LNCAP (cell line): ENCODE measurements at regions not wholly inside any gene's neighbourhood (a gene's known extent, or its start where the extent isn't known, plus 50 kb on each side); places are given as distances from the start of the nearest gene placed in this dataset.

Experiments
- TF ChIP-seq, protein P1 (sequence below): fragments of 450-650 bp; IDR thresholded peaks from 2 replicates; pipeline ENCODE4 v1.5.1; 2017; ENCODE audit warnings: mild to moderate bottlenecking

DNA sequence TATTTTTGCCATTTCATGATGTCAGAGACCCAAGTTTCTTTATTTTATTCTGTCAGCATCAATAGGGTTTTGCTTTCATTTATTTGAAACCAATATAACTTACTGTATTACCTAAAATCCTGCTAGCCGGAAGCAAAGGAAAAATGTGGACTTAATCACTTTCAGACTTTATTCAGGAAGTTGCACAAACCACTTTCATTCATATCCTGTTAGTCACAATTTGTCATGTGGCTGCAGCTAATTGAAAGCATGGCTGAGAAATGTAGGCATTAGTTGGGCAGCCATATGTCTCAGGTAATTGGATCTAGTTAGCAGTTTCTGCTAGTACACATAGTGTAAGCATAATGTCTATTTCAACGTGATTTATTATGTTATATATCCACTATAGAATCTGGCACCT is 462.3 kb upstream of the SGO1 start:
- TF ChIP-seq, protein P1, sequence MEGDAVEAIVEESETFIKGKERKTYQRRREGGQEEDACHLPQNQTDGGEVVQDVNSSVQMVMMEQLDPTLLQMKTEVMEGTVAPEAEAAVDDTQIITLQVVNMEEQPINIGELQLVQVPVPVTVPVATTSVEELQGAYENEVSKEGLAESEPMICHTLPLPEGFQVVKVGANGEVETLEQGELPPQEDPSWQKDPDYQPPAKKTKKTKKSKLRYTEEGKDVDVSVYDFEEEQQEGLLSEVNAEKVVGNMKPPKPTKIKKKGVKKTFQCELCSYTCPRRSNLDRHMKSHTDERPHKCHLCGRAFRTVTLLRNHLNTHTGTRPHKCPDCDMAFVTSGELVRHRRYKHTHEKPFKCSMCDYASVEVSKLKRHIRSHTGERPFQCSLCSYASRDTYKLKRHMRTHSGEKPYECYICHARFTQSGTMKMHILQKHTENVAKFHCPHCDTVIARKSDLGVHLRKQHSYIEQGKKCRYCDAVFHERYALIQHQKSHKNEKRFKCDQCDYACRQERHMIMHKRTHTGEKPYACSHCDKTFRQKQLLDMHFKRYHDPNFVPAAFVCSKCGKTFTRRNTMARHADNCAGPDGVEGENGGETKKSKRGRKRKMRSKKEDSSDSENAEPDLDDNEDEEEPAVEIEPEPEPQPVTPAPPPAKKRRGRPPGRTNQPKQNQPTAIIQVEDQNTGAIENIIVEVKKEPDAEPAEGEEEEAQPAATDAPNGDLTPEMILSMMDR = no peak

DNA sequence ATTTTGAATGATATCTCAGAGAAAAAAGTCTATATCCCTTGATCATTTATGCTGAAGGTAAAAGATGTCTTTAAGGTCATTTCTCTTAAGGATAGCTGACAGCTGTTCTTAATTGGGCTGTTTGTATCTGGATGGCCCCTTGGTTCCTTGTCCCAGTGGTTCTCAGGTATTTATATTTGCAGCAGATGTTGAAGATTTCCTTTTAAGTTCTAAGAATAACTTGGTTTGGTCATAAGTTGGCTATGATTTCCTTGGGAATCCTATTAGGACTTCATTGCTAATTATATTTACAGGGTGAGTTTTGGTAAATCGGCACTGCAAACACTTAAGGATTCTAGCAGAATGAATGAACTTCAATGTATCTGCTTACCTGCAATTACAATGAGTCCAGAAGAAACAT is 460.4 kb upstream of the SGO1 start:
- TF ChIP-seq, protein P1 = no peak

GRCh38 chr3:20645340-20645739 is 459.3 kb upstream of the SGO1 start:
- TF ChIP-seq, protein P1 = no peak

DNA sequence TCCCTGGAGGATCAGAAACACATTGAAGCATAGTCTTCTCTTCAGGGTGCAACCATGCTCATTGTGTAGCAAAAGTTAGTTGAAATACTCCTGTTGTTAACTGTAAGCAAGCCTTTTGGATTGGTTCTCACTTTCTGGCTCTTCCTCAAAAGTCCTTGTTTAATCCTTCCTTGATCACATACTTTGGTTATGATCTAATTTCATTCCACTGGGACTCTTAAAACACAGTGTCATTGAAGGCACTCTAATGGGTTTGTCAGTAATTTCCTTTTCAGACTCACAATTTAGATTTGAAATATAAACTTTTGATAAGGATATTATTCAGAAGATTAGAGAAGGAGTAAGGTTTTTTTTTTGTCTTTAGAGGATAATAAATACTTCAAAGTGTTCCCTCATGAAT is 451.7 kb upstream of the SGO1 start:
- TF ChIP-seq, protein P1 = no peak

DNA sequence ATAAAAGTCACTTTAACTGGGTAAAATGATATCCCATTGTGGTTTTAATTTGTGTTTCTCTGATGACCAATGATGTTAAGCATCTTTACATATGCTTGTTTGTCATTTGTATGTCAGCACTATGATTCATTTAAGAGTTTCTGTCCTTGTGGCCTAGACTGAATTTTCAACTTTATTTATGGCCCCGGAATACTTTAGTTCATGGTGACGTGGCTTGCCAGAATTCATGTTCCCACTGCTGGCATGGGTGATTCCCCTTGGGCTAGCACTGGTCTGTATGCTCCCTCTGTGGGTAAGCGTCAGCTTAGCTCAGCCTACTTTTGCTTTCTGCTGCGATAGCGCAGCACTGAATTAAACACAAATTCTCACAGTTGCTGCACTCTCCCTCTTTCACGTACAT is 436.3 kb upstream of the SGO1 start:
- TF ChIP-seq, protein P1 = no peak

DNA sequence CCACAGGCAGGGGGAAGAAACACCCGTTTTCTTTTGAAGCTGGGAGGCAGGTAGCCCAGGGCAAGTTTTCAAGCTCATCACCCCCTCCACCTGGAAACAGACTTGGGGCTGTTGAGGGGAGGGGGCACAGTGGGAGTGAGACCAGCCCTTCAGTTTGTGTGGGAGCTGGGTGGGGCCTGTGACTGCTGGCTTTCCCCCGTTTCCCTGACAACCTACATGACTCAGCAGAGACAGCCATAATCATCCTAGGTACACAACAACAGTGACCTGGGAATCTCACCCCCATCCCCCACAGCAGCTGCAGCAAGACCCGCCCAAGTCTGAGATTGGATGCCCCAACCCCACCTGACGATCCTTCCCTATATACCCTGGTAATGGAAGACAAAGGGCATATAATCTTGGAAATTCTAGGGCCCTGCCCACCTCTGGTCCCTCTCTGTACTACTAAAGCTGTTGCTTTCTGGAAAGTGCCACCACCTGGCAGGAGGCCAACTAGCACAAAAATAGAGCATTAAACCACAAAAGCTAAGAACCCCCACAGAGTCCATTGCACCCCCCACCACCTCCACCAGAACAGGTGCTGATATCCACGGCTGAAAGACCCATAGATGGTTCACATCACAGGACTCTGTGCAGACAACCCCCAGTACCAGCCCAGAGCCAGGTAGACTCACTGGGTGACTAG is 422.2 kb upstream of the SGO1 start:
- TF ChIP-seq, protein P1 = no peak

GRCh38 chr3:20604659-20605058 is 418.7 kb upstream of the SGO1 start:
- TF ChIP-seq, protein P1 = no peak

DNA sequence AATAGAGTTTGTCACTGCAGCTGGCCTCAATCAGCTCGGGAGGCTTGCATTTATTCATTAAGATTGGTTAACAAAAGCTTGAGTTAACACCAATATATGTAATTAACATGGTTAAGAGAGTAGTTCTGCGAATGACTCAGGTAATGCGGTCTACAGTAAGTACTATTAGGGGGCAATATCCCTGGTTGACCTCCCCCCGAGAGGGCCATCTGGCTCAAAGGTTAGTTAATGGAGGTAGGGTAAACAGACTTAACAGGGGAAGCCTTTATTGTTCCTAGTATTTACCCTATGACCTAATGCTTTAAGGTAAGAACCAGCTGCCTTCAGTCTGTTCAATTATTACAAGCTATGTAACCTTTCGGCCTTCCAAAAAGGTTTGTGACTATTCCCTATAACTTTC is 403.3 kb upstream of the SGO1 start:
- TF ChIP-seq, protein P1 = no peak
